KBM-7 (cell line): ENCODE measurements at regions not wholly inside any gene's neighbourhood (a gene's known extent, or its start where the extent isn't known, plus 50 kb on each side); places are given as distances from the start of the nearest gene placed in this dataset.

Experiments
- DNase-seq: peaks from one replicate; pipeline ENCODE4 v3.0.0-alpha.2; 2015
- in situ Hi-C: fragments of 300-500 bp; cut with MboI; formaldehyde crosslinking; loops from 2 replicates; pipeline ENCODE4 v1.14.3; 2020; ENCODE audit warnings: low sequenced_read_pairs, low pct_unique_long_range_greater_than_20kb, mixed read lengths

DNA sequence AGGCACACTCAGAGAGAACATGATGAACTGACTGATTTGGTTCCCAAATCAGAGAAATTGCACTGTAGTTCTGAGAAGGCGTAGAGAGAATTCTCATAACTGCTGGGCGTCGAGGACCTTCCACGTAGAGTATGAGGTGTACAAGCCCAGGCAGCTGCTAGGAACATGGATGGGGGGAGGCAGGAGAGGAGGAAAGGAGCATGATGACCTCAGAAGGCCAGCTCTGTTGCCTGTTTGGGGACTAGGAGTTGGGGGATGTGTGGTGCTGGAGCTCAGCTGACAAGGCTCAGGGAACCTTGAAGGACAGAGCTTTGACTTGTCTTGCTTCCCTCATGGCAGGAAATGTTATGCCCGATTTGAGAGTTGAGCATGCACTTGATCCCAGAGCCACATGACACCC is 485.4 kb downstream of the IRX1 start:
- no peak for DNase-seq
- in situ Hi-C loops: no loop called here

DNA sequence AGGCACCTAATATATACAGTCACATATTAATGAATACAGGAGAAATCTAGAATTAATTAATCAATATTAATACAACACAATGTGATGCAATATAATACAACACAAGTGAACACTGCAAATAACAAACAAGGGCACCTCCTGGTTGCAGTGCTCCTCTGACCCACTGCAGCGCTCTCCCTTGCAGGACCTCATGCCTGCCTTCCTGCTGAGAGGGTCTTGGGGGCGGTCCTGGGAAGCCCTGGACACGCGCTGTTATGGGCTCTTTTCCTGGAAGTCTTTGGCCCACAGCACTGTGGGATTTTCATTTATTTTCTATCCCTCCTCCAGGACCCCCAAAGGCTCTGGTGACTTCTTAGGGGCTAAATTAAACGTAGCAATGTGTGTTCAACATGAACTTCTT is 485.8 kb downstream of the IRX1 start:
- in situ Hi-C loops: no loop called here
- DNase-seq: no peak

DNA sequence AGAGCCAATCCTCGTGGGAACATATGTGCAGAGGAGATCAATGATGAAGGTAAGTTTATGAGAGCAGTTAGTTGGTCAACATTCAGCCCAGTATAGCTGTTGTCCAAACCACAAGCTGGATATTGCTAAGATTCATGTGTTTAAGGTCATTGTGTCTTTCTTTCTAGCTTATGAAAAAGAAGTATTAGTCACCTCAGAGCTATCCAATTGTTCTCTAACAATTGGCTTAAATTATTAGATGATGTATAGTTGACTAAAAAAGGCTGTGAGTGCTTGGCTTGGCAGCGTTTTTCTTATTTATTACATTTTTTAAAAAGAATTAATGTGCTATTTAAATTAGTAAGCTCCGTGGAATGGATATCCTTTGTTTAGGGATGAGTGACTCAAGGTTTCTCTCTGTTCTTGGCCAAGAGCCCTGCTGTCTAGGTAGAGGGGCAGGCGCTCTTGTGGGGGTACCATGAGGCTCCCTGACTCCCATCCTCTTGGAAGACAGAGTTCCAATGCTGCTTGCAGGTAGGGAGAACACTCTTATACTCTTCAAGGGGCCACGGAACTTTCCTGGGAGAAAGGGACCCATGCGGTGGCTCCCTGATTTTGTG is 487.4 kb downstream of the IRX1 start:
- no peak for DNase-seq
- in situ Hi-C loops: no loop called here

DNA sequence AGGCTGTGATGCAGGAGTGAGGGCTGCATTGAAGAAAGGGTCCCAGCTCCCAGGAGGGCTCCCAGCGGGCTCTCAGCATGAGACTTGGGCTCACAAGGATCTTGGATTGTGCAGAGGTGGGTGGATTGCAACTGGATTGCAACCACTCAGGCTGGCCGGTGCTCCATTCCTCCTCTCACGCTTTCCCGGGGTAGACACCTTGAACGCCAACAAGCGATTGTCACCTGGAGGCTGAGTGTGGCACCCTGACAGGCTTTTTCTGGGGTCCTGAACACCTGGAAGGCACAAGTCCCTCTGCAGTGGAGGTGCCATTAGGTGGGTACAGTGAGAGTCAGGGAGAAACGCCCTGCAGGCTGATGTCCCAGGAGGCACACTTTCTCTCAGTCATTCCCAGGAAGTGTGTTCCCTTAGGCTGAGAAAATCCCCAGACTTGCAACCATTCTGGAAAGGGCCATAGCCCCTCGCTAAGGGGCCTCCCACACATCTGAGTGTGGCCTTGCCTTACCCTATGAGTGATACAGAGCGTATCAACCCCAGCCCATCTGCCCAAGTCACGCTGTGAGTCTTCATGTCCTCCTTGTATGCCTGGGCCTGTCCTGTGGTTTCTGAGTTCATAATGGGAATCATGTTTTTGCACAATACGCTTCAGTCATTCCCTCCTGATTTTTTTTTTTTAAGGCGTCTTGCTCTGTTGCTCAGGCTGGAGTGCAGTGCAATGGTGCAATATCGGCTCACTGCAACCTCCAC is 488.1 kb downstream of the IRX1 start:
- no peak for DNase-seq
- in situ Hi-C loops: no loop called here

DNA sequence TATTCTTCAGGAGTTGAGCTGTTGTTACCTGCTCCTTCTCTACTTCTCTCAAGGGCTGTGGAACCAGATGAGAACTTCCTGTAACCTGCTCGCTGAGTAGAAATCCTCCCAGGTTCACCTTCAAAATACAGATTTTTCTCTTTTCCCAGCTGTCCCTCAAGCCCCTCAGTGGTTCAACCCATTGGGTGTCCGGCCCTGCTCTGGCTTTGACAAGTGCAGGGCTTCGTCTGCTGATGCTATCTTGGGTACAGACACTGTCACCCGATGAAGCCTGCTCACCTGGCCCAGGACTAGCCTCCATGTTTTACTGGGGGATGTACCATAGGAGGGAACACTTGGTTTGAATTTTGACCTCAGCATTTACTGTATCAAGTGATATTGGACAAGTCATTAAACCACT is 490.4 kb downstream of the IRX1 start:
- in situ Hi-C loops: no loop called here
- no peak for DNase-seq

DNA sequence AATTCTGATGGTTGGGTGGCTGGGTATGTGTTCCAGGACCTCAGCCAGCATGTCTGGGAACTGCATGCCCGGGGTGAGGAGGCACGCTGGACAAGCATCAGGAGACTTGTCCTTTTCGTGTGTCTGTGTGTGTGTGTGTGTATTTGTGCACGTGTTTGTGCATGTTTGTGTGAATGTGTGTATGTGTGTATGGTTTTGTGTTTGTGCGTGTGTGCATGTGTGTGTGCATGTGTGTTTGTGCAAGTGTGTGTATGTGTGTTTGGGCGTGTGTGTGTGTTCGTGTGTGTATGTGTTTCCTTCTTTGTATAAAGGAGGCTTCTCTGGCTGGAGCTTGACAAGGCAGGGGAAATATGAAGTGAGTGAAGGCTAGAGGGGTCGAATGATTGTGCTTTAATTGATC is 491.5 kb downstream of the IRX1 start:
- DNase-seq: no peak
- in situ Hi-C loops: no loop called here

DNA sequence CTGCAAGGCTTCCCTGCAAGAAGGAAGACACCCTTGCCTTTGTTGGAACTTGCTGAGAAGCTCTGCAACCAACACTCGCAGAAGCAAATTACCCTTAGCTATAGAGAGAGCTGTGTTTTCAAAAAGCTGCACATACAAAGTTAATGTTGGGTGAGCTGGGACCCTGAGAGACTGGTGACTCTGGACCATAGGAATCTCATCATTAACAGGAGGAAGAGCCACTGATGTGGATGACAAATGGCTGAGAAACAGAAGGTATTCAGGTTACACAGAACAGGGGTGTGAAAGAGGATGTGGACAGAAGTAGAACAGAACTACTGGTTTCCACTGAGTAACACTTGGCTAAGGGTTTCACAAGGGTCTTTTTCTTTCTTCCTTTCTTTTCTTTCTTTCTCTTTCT is 493.5 kb downstream of the IRX1 start:
- DNase-seq: no peak
- in situ Hi-C loops: no loop called here

DNA sequence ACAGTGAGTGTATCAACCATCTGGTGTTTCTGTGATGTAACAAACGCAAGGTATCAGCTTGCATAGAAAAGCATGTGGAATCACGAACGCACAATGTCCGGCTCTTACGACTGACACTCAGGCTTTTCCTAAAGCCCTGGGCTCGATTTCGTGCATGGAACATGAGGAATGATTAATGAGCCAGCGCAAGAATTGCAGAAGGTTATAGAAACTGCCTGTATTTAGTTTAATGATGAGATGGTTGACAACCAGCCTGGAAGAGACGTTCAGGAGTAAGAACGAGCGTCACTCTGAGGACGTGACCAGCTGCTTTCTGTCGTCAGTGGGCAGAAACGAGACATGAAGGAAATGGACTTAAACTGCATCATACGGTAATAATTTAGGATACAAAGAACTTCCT is 497.6 kb downstream of the IRX1 start:
- in situ Hi-C loops: no loop called here
- no peak for DNase-seq

DNA sequence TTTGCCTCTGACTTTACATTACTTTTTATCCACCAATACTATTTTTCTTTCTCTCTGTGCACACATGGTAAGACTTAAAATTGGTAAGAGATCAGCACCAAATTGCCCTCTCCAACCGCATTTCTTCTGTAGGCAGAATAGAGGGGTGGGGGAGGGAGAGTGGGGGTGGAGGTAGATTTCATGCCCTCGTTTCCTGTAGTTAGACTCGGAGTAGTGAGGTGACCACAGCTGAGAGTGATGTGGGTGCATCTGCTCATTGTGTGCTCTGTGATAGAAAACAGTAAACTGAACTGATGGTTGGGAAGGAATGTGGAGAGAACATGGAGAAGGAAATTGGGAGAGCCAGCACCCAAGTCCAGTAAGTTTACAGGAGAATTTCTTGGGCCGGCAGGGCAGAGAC is 498.3 kb downstream of the IRX1 start:
- in situ Hi-C loops: no loop called here
- DNase-seq: no peak

DNA sequence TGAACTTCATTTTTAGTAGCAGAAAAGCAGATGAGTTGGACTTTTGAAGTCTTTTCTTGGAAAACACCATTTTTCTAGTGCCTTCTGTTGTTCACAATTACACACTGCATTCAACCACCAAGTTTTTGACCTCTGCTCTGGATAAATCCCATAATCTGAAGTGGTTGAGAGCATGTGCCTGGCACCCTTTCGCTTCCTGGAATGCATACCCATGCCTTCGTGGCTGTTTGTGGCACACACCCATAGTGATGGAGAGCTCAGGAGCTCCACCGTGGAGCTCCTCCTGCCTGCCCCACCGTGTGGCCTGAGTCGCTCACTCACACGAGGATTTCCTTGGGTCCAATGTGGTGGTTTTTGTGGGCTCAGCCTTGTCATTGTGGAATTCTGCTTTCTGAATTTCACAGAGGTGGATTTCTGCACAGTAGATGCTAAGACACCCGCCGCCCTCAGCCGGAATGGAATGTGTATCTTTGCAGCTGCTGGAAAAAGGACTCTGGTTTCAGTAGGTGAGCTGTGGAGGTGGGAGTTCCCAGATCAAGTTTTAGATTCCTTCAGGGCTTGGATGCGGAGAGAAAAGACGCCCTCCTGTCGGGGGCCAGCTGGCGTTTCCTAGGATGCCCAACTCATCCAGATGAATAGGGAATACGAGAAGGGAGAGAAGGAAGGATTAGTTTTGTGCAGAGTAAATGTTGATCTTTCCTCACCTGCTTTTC is 500.4 kb downstream of the IRX1 start:
- in situ Hi-C loops: no loop called here
- DNase-seq: no peak

DNA sequence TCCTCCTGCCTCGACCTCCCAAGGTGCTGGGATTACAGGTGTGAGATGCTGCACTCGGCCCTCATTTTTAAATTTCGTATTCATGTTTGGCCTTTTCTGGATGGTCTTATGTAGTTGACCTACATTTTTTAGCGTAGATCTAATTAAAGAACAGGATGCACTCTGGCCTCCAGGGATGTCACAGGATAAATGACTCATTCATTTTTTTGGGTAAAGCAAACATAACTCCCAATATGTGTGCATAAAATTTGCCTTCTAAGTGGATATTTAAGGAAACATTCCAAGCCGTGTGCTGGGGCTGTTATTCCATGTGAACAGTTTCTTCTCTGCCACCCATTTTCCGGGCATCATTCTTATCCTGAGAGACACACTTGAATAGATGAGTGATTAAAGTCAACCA is 501.6 kb downstream of the IRX1 start:
- in situ Hi-C loops: no loop called here
- no peak for DNase-seq

DNA sequence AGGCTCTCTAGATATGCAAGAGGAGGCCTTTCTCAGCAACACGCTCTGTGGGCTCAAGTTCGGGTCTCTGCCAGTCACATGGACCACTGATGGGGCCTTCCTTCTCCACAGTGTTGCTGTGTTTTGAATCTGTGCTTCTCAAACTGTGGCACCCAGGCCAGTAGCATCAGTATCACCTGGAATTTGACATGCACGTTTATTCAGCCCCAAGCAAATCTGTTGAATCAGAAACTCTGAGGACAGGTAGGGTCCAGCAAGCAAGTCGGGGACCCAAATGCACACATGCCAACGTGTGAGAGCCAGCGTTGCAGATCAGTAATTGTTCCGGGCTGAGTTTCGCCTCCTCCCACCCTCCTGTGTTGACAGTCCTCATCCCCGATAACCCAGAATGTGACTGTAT is 502.6 kb downstream of the IRX1 start:
- in situ Hi-C loops: no loop called here
- DNase-seq: no peak

DNA sequence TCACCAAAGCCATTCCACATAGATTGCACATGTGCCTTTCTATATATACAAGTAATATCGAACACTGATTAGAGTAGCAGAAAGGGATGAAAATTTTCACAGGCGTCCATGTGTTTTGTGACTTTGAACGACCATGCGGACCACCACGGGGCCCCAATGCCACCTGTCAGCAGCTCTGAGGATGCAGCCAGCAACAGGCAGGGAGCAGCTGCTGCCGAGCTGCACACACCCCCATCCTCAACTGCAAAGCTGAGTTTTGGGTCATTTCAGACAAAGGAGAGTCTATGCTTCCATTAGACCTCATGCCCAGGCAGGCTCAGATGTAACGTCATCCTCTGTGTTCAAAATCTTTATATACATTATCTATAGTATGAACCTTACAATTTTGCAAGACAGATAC is 503.8 kb downstream of the IRX1 start:
- in situ Hi-C loops: no loop called here
- DNase-seq: no peak

DNA sequence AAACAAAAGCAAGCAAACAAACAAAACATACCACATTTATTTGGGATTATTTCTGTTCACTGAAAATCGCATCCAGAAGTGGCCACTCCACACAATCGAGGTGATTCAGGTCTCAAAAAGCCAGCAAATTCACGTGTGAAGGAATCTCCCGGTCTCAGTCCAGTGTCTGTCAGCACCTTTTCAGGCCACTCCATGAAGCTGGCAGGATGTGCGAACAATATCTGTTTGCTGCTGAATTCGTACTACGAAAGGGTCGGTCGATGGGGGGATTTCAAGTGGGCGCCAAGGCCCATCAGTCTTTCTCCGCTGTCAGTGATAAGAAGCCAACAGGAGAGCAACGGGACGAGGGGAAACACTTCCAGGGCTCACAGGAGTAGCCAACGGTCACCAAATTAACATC is 505.1 kb downstream of the IRX1 start:
- in situ Hi-C loops: no loop called here
- no peak for DNase-seq

DNA sequence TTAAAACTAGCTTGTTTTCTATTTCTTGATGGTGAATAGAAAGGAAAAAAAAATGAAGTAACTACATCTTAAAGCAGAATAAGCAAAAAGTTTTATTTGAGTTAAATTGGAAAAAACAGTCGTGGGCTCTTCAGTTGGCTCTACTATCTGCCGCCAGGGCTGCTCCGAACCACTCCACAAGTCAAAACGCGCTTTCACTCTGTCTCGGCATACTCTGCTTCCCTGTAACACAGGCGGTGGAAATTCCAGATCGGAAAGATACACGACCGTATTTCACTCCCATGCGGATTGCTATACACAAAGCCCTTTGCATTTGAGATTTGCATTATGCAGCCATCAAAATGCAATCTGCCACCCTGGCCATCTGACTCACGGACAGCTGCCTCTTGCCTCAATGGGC is 505.6 kb downstream of the IRX1 start:
- in situ Hi-C loops: no loop called here
- DNase-seq: no peak

DNA sequence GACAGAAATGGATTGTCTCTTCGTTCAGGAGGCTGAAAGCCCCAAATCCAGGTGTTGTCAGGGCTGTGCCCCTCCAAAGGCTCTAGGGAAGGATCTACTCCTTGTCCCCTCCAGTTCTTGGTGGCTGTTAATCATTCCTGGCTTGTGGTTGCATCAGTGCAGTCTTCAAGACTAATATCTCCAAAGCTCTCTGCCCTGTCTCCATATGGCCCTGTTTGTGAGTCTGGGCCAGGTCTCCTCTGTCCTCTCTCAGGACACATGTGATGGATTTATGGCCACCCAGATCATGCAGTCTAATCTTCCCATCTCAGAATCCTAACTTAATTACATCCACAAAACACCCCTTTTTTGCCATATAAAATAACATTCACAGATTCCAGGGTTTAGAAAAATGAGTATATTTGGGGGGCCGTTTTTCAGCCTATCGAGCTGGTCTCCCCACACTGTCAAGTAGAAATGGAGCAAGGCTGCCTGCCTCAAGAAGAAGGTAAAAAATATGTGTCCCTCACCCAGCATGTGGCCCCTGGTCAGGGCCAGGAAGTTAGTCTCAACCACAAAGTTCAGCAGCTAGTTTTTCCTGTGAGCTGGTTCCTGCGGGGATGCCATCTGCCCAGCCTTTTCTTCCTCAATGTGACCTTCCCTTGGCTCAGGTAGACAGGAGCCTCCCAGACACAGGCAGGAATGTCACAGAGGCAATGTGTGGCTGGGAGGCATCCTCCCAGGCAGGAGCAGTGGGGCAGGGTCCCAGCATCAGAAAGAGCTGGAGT is 509.4 kb downstream of the IRX1 start:
- in situ Hi-C loops: no loop called here

DNA sequence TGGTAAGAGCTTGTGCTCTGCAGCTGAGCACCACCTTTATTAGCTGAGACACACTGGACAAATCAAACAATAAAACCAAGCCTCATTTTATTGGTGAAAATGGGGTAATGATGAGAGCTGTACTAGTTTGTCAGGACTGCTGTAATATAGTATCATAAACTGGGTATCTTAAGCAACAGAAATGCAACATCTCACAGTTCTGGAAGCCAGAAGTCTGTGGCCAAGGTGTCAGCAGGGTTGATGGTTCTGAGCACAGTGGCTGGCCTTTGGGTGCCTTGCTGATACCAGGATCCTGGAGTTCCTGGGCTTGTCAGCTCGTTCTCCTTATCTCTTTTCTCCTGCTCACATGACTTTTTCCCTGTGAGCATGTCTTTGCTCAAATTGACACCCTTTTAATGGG is 513.1 kb downstream of the IRX1 start:
- in situ Hi-C loops: no loop called here
- DNase-seq: no peak

More for the DNA sequence above, 509.4 kb downstream of the IRX1 start:
- no peak for DNase-seq

DNA sequence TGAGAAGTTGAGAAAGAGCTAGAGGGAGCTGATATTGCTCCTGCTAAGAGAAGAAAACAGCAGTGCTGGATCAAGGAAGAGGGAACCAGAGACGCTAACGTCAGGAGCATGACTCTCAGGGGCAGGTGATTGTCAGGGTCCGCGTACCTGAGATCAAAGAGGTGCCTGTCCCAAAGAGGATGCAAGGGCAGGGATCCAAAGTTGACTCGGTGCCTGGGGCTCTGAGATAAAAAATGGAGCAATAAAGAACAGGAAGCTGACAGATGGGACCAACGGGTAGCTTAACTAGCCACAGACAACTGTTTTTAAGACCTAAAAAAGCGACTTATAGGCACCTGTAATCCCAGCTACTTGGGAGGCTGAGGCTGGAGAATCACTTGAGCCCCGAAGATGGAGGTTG is 517.8 kb downstream of the IRX1 start:
- in situ Hi-C loops: no loop called here
- DNase-seq: no peak

DNA sequence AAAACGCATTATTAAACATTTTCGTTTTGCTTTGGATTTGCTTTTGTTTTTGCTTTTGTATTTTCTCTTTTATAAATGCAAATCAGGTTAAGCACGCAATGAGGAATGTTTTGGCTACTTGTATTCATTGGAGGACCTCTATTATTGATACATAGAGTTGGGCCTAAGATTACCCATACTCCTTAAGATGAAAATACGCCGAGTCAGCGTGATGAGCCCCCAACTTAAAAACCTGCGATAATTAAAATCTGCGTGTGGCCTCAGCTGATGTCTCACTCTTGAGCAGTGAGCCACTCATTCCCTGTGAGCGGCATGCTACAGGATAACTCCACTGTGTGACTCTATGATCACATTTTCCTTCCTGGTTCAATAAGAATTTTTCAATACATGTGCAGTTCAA is 518.3 kb downstream of the IRX1 start:
- in situ Hi-C loops: no loop called here
- no peak for DNase-seq

DNA sequence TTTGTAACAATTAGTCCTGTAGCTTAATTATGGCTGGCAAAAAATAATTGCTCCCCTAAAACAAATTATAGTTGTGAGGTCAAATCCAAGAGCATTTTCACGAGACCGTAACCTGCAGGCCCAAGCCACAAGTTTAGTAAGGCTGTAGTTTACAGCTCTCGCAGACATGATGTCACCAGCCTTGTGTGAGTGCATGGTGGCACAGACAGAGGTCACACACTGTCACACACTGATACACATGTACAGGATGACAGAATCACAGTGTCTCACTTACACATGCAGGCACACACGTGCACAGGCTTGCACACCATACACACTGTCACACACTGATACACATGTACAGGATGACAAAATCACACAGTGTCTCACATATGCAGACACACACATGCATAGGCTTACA is 518.8 kb downstream of the IRX1 start:
- in situ Hi-C loops: no loop called here
- no peak for DNase-seq
